A549 (cell line): ENCODE measurements at regions not wholly inside any gene's neighbourhood (a gene's known extent, or its start where the extent isn't known, plus 50 kb on each side); places are given as distances from the start of the nearest gene placed in this dataset.
A peak's percentile ranks its signal among the peaks of the same experiment; 100 is the strongest.

ENCODE experiments used
- ATAC-seq, 2 experiments: fragments of 200-7000 bp in 1 of 2; fragments of >200 bp in 1 of 2; cut with Nextera tagmentation in 1 of 2; cut with Tn5 transposase in 1 of 2; 3 replicates each; pipeline versions ENCODE4 v1.8.0 to v1.9.1; 2018 to 2020; ENCODE audit warnings: mild to moderate bottlenecking in 1 of 2, moderate library complexity in 1 of 2
- CTCF ChIA-PET: fragments of 300-600 bp; sonication (Branson Sonifier 250); formaldehyde crosslinking; extraction: SDS; loops from one replicate; lab custom pipeline; 2021; ENCODE audit warnings: antibody characterized with exemption, inconsistent platforms; lab: Yijun Ruan, JAX
- POLR2A ChIA-PET: fragments of 350-600 bp; formaldehyde crosslinking; extraction: SDS; loops from one replicate; lab custom pipeline; 2021; ENCODE audit warnings: antibody characterized with exemption, inconsistent platforms; lab: Yijun Ruan, JAX
- DNase-seq, 2 experiments: peaks; one replicate each; pipeline versions ENCODE4 v3.0.0 to v3.0.0-alpha.2; 2011 to 2016; ENCODE audit warnings: low read depth in 1 of 2, low spot score in 1 of 2
- FAIRE-seq: peaks from 2 replicates; lab custom pipeline; 2011; peaks lifted over from hg19 to GRCh38; lab: Jason Lieb, UNC
- H3K27ac ChIP-seq, 2 experiments: fragments of >200 bp; sonication (Bioruptor Twin); formaldehyde crosslinking; 3 replicates each; pipeline ENCODE4 v1.5.1; 2016 to 2017
- H3K4me1 ChIP-seq: fragments of >200 bp; sonication (Bioruptor Twin); formaldehyde crosslinking; 3 replicates; pipeline ENCODE4 v1.6.1; 2016
- H3K4me2 ChIP-seq: fragments of >200 bp; sonication (Bioruptor Twin); formaldehyde crosslinking; 3 replicates; pipeline ENCODE4 v1.6.1; 2016
- H3K4me3 ChIP-seq: fragments of >200 bp; sonication (Bioruptor Twin); formaldehyde crosslinking; 3 replicates; pipeline ENCODE4 v1.5.1; 2016
- H3K9me3 ChIP-seq: fragments of >200 bp; sonication (Bioruptor Twin); formaldehyde crosslinking; 3 replicates; pipeline ENCODE4 v1.6.1; 2016
- CEBPB ChIP-seq, 2 experiments: fragments of >200 bp in 1 of 2; sonication (Bioruptor Twin) in 1 of 2; formaldehyde crosslinking in 1 of 2; IDR thresholded peaks; 2 replicates each; pipeline ENCODE4 v1.6.1; 2012 to 2016
- E2F6 ChIP-seq: IDR thresholded peaks from 2 replicates; pipeline ENCODE4 v1.6.1; 2012; ENCODE audit warnings: low read depth, borderline replicate concordance
- FOSL2 ChIP-seq, 2 experiments: fragments of 450-650 bp in 1 of 2; fragments of >200 bp in 1 of 2; sonication (Bioruptor Twin) in 1 of 2; formaldehyde crosslinking; IDR thresholded peaks; 2 replicates each; pipeline versions ENCODE4 v1.5.0 to v1.6.1; 2016 to 2020; ENCODE audit warnings: mild to moderate bottlenecking in 1 of 2, moderate library complexity in 1 of 2
- GATA3 ChIP-seq: IDR thresholded peaks from 2 replicates; pipeline ENCODE4 v1.6.1; 2012; ENCODE audit warnings: borderline replicate concordance
- HDAC2 ChIP-seq: fragments of 200-600 bp; sonication (generic); IDR thresholded peaks from 2 replicates; pipeline ENCODE4 v1.6.1; 2016
- HMGXB4 ChIP-seq: fragments of 250-450 bp; sonication (Bioruptor Pico); IDR thresholded peaks from 2 replicates; pipeline ENCODE4 v1.5.0; 2021; ENCODE audit warnings: mild to moderate bottlenecking, moderate library complexity, borderline replicate concordance
- HOXA7 ChIP-seq: fragments of 250-450 bp; sonication (Bioruptor Pico); IDR thresholded peaks from 2 replicates; pipeline ENCODE4 v1.5.0; 2020; ENCODE audit warnings: mild to moderate bottlenecking, moderate library complexity
- HOXB13 ChIP-seq: fragments of 250-450 bp; sonication (Bioruptor Pico); IDR thresholded peaks from 2 replicates; pipeline ENCODE4 v1.5.0; 2020; ENCODE audit warnings: low read depth, mild to moderate bottlenecking, moderate library complexity
- JUN ChIP-seq, 2 experiments: fragments of >200 bp; sonication (Bioruptor Twin); formaldehyde crosslinking; IDR thresholded peaks; 2 replicates in 1 of 2; 3 replicates in 1 of 2; pipeline ENCODE4 v1.6.1; 2016 to 2017
- KDM1A ChIP-seq: fragments of 200-600 bp; sonication (generic); IDR thresholded peaks from 2 replicates; pipeline ENCODE4 v1.6.1; 2016; ENCODE audit warnings: low read depth, mild to moderate bottlenecking
- MAX ChIP-seq: IDR thresholded peaks from 2 replicates; pipeline ENCODE4 v1.6.1; 2012
- MAZ ChIP-seq: fragments of 150-350 bp; IDR thresholded peaks from 2 replicates; pipeline ENCODE4 v1.6.1; 2014; ENCODE audit warnings: antibody characterized with exemption, low read depth, low read length, borderline replicate concordance
- POLR2A ChIP-seq: IDR thresholded peaks from 2 replicates; pipeline ENCODE4 v1.6.1; 2012; ENCODE audit warnings: mild to moderate bottlenecking, low read length
- POLR2AphosphoS2 ChIP-seq: conservative IDR thresholded peaks from 2 replicates; pipeline ENCODE4 v1.6.1; 2012; ENCODE audit warnings: low read length, improper control_type of control experiment, inconsistent platforms
- RCOR1 ChIP-seq: fragments of 150-350 bp; IDR thresholded peaks from 2 replicates; pipeline ENCODE4 v1.6.1; 2014; ENCODE audit warnings: antibody characterized with exemption, low read length, low read depth
- REST ChIP-seq: fragments of 200-600 bp; sonication (generic); IDR thresholded peaks from 2 replicates; pipeline ENCODE4 v1.6.1; 2016; ENCODE audit warnings: antibody characterized with exemption, mild to moderate bottlenecking, moderate library complexity
- SREBF2 ChIP-seq: fragments of 450-650 bp; IDR thresholded peaks from 2 replicates; pipeline ENCODE4 v1.6.1; 2014; ENCODE audit warnings: mild to moderate bottlenecking, moderate library complexity
- TP53 ChIP-seq: fragments of 250-450 bp; sonication (Bioruptor Pico); IDR thresholded peaks from 2 replicates; pipeline ENCODE4 v1.5.0; 2021; ENCODE audit warnings: mild to moderate bottlenecking, moderate library complexity
- ZC3H11A ChIP-seq: fragments of 450-650 bp; IDR thresholded peaks from 2 replicates; pipeline ENCODE4 v1.6.1; 2014; ENCODE audit warnings: antibody characterized with exemption, mild to moderate bottlenecking
- ZFP36 ChIP-seq: fragments of 450-650 bp; IDR thresholded peaks from 2 replicates; pipeline ENCODE4 v1.6.1; 2014; ENCODE audit warnings: borderline replicate concordance; ENCODE audit not compliant: partially characterized antibody
- ZSCAN20 ChIP-seq: fragments of 250-450 bp; sonication (Bioruptor Pico); IDR thresholded peaks from 2 replicates; pipeline ENCODE4 v1.8.0; 2022; ENCODE audit warnings: mild to moderate bottlenecking, moderate library complexity
- WGBS: methylation state at CpG from one replicate; pipeline ENCODE4 v1.1.6; 2017; ENCODE audit errors: missing lambda C conversion rate; 5-methylcytosine and 5-hydroxymethylcytosine counted together
- TF ChIP-seq, protein P1 (sequence below): fragments of >200 bp; sonication (Bioruptor Twin); formaldehyde crosslinking; IDR thresholded peaks from 3 replicates; pipeline ENCODE4 v1.5.1; 2016
- TF ChIP-seq, protein P2 (sequence below): fragments of 450-650 bp; IDR thresholded peaks from 2 replicates; pipeline ENCODE4 v1.6.1; 2014; ENCODE audit warnings: antibody characterized with exemption

GRCh38 chrX:42952621-42953020, 174.7 kb upstream of the PPP1R2C start:
- CTCF ChIA-PET: no interaction called here
- H3K27ac ChIP-seq: no peak overlapping the region
- no peaks in the 10 kb centered on the region for H3K4me1 ChIP-seq
- POLR2A ChIA-PET: no interaction called here
- DNase-seq (no peak), ATAC-seq (no peak), FAIRE-seq (peak; percentile 78)
- no peaks in the 10 kb centered on the region for H3K9me3 ChIP-seq
- TF ChIP-seq ZFP36: no peak
- TF ChIP-seq MAX: no peak
- no peak for TF ChIP-seq ZC3H11A
- TF ChIP-seq SREBF2: no peak
- TF ChIP-seq HOXB13: no peak
- TF ChIP-seq RCOR1: no peak
- TF ChIP-seq HDAC2: no peak
- TF ChIP-seq, protein P1, sequence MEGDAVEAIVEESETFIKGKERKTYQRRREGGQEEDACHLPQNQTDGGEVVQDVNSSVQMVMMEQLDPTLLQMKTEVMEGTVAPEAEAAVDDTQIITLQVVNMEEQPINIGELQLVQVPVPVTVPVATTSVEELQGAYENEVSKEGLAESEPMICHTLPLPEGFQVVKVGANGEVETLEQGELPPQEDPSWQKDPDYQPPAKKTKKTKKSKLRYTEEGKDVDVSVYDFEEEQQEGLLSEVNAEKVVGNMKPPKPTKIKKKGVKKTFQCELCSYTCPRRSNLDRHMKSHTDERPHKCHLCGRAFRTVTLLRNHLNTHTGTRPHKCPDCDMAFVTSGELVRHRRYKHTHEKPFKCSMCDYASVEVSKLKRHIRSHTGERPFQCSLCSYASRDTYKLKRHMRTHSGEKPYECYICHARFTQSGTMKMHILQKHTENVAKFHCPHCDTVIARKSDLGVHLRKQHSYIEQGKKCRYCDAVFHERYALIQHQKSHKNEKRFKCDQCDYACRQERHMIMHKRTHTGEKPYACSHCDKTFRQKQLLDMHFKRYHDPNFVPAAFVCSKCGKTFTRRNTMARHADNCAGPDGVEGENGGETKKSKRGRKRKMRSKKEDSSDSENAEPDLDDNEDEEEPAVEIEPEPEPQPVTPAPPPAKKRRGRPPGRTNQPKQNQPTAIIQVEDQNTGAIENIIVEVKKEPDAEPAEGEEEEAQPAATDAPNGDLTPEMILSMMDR: no peak
- no peak for TF ChIP-seq TP53
- TF ChIP-seq, protein P2, sequence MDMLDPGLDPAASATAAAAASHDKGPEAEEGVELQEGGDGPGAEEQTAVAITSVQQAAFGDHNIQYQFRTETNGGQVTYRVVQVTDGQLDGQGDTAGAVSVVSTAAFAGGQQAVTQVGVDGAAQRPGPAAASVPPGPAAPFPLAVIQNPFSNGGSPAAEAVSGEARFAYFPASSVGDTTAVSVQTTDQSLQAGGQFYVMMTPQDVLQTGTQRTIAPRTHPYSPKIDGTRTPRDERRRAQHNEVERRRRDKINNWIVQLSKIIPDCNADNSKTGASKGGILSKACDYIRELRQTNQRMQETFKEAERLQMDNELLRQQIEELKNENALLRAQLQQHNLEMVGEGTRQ: no peak
- no peak for TF ChIP-seq POLR2AphosphoS2
- H3K4me3 ChIP-seq: no peak overlapping the region
- no peak overlapping the region for H3K4me2 ChIP-seq

GRCh38 chrX:42954880-42955279, 176.9 kb upstream of the PPP1R2C start:
- no peaks in the 10 kb centered on the region for H3K9me3 ChIP-seq
- FAIRE-seq (no peak), DNase-seq (no peak)
- POLR2A ChIA-PET: no interaction called here
- 15% methylated on average over 3 of the region's 3 CpGs for WGBS
- TF ChIP-seq E2F6 (no peak), ZC3H11A (no peak), HOXA7 (CRISPR knock-in tag) (no peak), GATA3 (no peak), KDM1A (no peak), CEBPB (IDR thresholded peaks at IDR 0.05) (no peak), HMGXB4 (CRISPR knock-in tag) (no peak), SREBF2 (no peak), POLR2A (no peak), JUN (IDR thresholded peaks at IDR 0.05) (no peak), HDAC2 (no peak), MAZ (no peak), FOSL2 (IDR thresholded peaks at IDR 0.05) (no peak), FOSL2 (CRISPR knock-in tag; IDR thresholded peaks at IDR 0.05) (no peak), ZSCAN20 (CRISPR knock-in tag) (no peak), REST (no peak)
- TF ChIP-seq, all 56 proteins: peak for 0
- Histone ChIP-seq H3K4me1 (no peaks in the 10 kb centered on the region), H3K4me3 (no peak overlapping the region), H3K4me2 (no peak overlapping the region), H3K27ac (no peak overlapping the region)
- no peak for ATAC-seq
- CTCF ChIA-PET: no interaction called here
